Esophagus muscularis mucosa (tissue), 3 donors: ENCODE measurements at regions not wholly inside any gene's neighbourhood (a gene's known extent, or its start where the extent isn't known, plus 50 kb on each side); places are given as distances from the start of the nearest gene placed in this dataset.

ENCODE experiments used
- POLR2AphosphoS5 ChIP-seq, 2 donors: sonication (generic); formaldehyde crosslinking; IDR thresholded peaks; one replicate each; pipeline ENCODE4 v1.6.1; 2017; ENCODE audit warnings: antibody characterized with exemption in 2 of 2
- TF ChIP-seq, protein P1 (sequence below), 3 experiments: fragments of 200-600 bp in 2 of 3; fragments of 450-650 bp in 1 of 3; sonication (generic) in 2 of 3; IDR thresholded peaks; one replicate each; pipeline ENCODE4 v1.5.1; 2017 to 2019; ENCODE audit warnings: antibody characterized with exemption in 3 of 3, mild to moderate bottlenecking in 2 of 3, moderate library complexity in 1 of 3

DNA sequence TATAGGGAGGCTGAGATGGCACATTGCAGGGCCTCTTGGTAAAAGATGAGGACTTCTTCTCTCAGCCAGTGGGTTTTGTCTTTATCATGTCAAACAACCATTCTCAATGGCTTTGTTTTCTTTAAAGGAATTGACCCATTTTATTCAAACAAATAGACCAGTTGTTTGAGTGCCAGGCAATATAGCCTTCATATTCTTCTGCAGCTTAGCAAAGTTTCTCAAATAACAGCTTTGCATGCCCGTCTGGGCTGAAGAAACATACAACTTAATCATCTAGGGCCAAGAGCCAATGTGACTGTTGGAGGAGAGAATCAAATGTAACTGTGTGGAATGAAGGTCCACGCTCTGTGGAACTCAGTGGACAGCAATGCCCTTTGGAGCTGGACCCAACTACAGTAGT is 57.4 kb upstream of the ADRA1B start:
- TF ChIP-seq, protein P1, sequence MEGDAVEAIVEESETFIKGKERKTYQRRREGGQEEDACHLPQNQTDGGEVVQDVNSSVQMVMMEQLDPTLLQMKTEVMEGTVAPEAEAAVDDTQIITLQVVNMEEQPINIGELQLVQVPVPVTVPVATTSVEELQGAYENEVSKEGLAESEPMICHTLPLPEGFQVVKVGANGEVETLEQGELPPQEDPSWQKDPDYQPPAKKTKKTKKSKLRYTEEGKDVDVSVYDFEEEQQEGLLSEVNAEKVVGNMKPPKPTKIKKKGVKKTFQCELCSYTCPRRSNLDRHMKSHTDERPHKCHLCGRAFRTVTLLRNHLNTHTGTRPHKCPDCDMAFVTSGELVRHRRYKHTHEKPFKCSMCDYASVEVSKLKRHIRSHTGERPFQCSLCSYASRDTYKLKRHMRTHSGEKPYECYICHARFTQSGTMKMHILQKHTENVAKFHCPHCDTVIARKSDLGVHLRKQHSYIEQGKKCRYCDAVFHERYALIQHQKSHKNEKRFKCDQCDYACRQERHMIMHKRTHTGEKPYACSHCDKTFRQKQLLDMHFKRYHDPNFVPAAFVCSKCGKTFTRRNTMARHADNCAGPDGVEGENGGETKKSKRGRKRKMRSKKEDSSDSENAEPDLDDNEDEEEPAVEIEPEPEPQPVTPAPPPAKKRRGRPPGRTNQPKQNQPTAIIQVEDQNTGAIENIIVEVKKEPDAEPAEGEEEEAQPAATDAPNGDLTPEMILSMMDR (IDR thresholded peaks at IDR 0.05), result no peak
- no peak for TF ChIP-seq POLR2AphosphoS5 (IDR thresholded peaks at IDR 0.05)
